ENCODE measurements at regions not wholly inside any gene's neighbourhood (a gene's known extent, or its start where the extent isn't known, plus 50 kb on each side); places are given as distances from the start of the nearest gene placed in this dataset.

GRCh38 chrX:27229721-27230120, 233.4 kb downstream of the PPP4R3C start:
- no peak for TF ChIP-seq CTCF (IDR thresholded peaks at IDR 0.05)
- no peak for TF ChIP-seq EP300 (IDR thresholded peaks at IDR 0.05)
- TF ChIP-seq POLR2A (IDR thresholded peaks at IDR 0.05): no peak
- TF ChIP-seq POLR2AphosphoS5 (IDR thresholded peaks at IDR 0.05): no peak
